Fibroblast of the aortic adventitia (primary cell): ENCODE measurements at regions not wholly inside any gene's neighbourhood (a gene's known extent, or its start where the extent isn't known, plus 50 kb on each side); places are given as distances from the start of the nearest gene placed in this dataset.

Experiments used
- DNase-seq: peaks from one replicate; pipeline ENCODE4 v3.0.0-alpha.2; 2010; ENCODE audit warnings: low read depth
- H3K4me3 ChIP-seq: 2 replicates; pipeline ENCODE4 v1.5.1; 2011; ENCODE audit warnings: low read depth, mild to moderate bottlenecking, control low read depth, low read length, moderate library complexity
- TF ChIP-seq, protein P1 (sequence below): IDR thresholded peaks from 2 replicates; pipeline ENCODE4 v1.5.1; 2011; ENCODE audit warnings: mild to moderate bottlenecking, low read length, control low read depth, inconsistent platforms; ENCODE audit not compliant: insufficient read depth

DNA sequence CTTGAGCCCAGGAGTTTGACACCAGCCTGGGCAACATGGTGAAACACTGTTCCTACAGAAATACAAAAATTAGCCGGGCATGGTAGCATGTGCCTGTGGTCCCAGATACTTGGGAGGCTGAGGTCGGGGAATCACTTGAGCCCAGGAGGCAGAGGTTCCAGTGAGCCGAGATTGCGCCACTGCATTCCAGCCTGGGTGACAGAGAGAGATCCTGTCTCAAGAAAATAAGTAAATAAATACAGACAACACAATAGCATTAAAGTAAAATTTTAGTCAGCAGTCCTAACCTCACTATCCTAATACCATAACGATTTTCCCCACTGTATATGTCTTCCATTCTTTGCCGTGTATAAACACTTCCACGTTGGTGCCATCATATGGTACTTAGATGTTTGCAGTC lies 83.0 kb upstream of the MBOAT2 start:
- no peak for DNase-seq
- TF ChIP-seq, protein P1, sequence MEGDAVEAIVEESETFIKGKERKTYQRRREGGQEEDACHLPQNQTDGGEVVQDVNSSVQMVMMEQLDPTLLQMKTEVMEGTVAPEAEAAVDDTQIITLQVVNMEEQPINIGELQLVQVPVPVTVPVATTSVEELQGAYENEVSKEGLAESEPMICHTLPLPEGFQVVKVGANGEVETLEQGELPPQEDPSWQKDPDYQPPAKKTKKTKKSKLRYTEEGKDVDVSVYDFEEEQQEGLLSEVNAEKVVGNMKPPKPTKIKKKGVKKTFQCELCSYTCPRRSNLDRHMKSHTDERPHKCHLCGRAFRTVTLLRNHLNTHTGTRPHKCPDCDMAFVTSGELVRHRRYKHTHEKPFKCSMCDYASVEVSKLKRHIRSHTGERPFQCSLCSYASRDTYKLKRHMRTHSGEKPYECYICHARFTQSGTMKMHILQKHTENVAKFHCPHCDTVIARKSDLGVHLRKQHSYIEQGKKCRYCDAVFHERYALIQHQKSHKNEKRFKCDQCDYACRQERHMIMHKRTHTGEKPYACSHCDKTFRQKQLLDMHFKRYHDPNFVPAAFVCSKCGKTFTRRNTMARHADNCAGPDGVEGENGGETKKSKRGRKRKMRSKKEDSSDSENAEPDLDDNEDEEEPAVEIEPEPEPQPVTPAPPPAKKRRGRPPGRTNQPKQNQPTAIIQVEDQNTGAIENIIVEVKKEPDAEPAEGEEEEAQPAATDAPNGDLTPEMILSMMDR = no peak
- H3K4me3 ChIP-seq = no peak overlapping the region

DNA sequence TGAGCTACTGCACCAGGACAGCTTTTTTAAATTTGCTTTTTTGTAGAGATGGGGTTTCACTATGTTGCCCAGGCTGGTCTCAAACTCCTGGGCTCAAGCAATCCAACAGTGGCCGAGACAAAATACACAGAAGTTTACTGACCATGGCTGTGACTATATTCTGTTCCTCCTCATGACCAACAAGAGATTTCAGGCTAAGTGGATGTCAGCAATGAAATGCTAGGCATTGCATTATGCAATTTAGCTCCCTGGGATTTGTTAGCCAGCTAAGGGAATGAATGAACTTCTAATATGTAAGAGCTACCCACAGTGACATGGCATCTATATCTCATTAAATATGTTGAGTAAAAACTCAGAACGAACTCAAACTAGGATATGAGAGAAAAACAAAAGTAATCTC lies 81.9 kb upstream of the MBOAT2 start:
- peak; percentile 38 for DNase-seq
- H3K4me3 ChIP-seq = no peak overlapping the region
- TF ChIP-seq, protein P1 = no peak

DNA sequence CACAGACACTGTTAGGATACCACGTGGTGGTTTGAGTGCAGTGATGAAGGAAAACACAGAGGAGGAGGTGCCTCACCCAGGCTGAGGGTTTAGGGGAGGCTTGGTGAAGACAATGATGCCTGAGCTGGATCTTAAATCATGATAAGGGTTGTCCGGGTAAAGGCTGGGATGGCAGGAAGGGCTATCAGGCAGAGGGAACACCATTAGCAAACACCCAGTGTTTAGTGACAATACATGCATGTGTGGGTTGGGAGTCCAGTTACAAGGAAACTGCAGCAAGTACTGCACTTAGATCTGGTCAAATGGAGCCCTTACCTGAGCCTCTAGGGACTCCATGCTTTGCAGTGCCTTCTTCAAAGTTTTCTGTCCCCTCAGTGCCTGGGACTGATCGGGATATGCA lies 79.8 kb upstream of the MBOAT2 start:
- no peak for DNase-seq
- TF ChIP-seq, protein P1 = no peak

DNA sequence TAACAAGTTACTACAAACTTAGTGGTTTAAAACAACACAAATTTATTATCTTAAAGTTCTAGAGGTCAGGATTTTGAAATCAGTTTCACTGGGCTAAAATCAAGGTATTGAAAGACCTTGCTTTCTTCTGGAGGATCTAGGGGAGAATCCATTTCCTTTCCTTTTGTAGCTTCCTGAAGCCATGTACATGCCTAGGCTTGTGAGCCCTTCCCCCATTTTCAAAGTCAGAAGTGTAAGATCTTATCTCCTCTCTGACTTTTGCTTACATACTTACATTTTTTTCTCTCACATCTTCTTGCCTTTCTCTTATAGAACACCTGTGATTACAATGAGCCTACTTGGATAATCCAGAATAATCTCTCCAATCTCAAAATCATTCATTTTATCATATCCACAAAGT lies 78.7 kb upstream of the MBOAT2 start:
- TF ChIP-seq, protein P1 = no peak
- DNase-seq = no peak
- H3K4me3 ChIP-seq = no peak overlapping the region

More for the DNA sequence above, 79.8 kb upstream of the MBOAT2 start:
- no peak overlapping the region for H3K4me3 ChIP-seq

DNA sequence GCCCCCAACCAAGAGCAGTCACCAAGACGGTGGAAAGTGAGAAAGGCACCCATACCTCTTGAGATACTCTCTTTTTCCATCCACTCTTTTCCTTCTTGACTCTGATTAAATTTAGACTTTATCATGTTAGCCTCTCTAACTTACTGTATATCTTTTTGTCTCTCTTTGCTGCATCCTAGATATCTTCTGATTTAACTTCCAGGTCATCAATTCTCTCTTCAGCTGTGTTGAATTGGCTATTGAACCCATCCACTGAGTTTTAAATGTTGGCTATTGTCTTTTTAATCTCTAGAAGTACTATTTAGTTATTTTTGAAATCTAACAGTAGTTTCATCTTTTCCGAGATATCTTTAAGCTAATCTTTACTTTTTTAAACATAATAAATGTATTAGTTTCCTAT lies 78.3 kb upstream of the MBOAT2 start:
- no peak for DNase-seq
- no peak overlapping the region for H3K4me3 ChIP-seq
- TF ChIP-seq, protein P1 = no peak

DNA sequence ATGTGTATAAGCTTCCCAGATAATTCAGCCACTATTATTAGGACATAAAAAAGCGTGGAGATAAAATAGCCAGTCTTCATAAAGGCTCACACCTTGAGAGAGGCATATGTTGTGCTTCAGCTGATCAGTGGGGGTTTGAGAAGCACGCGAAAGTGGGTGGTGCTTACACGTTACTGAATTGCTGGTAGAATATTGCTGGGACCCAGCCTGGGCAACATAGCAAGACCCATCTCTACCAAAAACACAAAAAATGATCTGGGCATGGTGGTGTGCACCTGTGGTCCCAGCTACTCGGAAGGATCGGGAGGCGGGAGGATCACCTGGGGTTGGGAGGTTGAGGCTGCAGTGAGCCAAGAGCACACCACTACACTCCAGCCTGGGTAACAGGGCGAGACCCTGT lies 74.9 kb upstream of the MBOAT2 start:
- TF ChIP-seq, protein P1 = no peak
- DNase-seq = no peak
- H3K4me3 ChIP-seq = no peak overlapping the region

DNA sequence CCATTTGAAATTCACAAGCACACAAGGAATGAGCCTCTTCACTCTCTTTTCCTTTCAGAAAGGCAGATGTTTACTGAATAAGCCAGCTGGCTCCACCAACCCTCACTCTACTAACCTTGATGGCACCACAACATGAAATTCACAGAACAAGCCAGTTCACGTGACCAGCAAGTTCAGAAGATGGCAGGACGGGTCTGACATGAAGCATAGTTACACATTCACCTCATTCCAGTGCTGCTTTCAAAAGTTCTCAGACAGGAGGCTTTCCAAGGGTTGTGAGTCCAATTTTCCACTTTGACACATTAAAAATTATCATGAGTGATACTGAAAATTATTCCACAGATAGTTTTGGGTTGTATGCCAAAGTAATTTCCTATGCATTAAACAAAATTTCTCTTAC lies 74.2 kb upstream of the MBOAT2 start:
- TF ChIP-seq, protein P1 = no peak
- DNase-seq = no peak
- no peak overlapping the region for H3K4me3 ChIP-seq
